H1 (cell line): ENCODE measurements at regions not wholly inside any gene's neighbourhood (a gene's known extent, or its start where the extent isn't known, plus 50 kb on each side); places are given as distances from the start of the nearest gene placed in this dataset.

Experiments used
- CTCF ChIA-PET: fragments of 300-600 bp; sonication (Branson Sonifier 250); formaldehyde crosslinking; loops from one replicate; lab custom pipeline; 2021; ENCODE audit not compliant: partially characterized antibody; lab: Charles Lee
- POLR2A ChIA-PET: fragments of 300-600 bp; sonication (Branson Sonifier 250); formaldehyde crosslinking; loops from one replicate; lab custom pipeline; 2021; ENCODE audit warnings: inconsistent platforms; ENCODE audit not compliant: partially characterized antibody; lab: Charles Lee
- DNase-seq, 2 experiments: peaks; one replicate each; pipeline versions ENCODE4 v3.0.0 to v3.0.0-alpha.2; 2010 to 2022; ENCODE audit warnings: low spot score in 2 of 2, low read depth in 1 of 2, mixed read lengths in 1 of 2
- FAIRE-seq: peaks from 2 replicates; lab custom pipeline; 2011; peaks lifted over from hg19 to GRCh38; lab: Jason Lieb, UNC
- H2AFZ ChIP-seq: 2 replicates; pipeline ENCODE4 v1.8.1; 2012; ENCODE audit warnings: low read length, inconsistent platforms
- H2AK5ac ChIP-seq: 2 replicates; pipeline ENCODE4 v1.6.1; 2013; ENCODE audit warnings: low read depth, low read length
- H2BK120ac ChIP-seq: replicated peaks from 2 replicates; pipeline ENCODE3; 2013; ENCODE audit warnings: low read depth, low read length, inconsistent platforms
- H2BK12ac ChIP-seq: 2 replicates; pipeline ENCODE4 v1.6.1; 2013; ENCODE audit warnings: low read depth, low read length
- H2BK15ac ChIP-seq: 2 replicates; pipeline ENCODE4 v1.6.1; 2013; ENCODE audit warnings: low read length
- H2BK20ac ChIP-seq: 2 replicates; pipeline ENCODE4 v1.6.1; 2013; ENCODE audit warnings: low read length
- H2BK5ac ChIP-seq: 2 replicates; pipeline ENCODE4 v1.6.1; 2013; ENCODE audit warnings: low read depth, low read length
- H3K14ac ChIP-seq: 2 replicates; pipeline ENCODE4 v1.6.1; 2013; ENCODE audit warnings: inconsistent platforms; ENCODE audit not compliant: insufficient read length
- H3K18ac ChIP-seq: 2 replicates; pipeline ENCODE4 v1.6.1; 2013; ENCODE audit warnings: low read length; ENCODE audit errors: extremely low read depth
- H3K23ac ChIP-seq: 2 replicates; pipeline ENCODE4 v1.6.1; 2013; ENCODE audit warnings: inconsistent platforms; ENCODE audit not compliant: insufficient read length
- H3K23me2 ChIP-seq: 2 replicates; pipeline ENCODE4 v1.6.1; 2013; ENCODE audit warnings: low read depth, low read length
- H3K27ac ChIP-seq: 2 replicates; pipeline ENCODE4 v1.6.1; 2011; ENCODE audit warnings: low read depth, low read length, inconsistent platforms
- H3K27me3 ChIP-seq, 4 experiments: replicated peaks in 1 of 4; 1 replicate in 1 of 4; 2 replicates in 3 of 4; pipeline versions ENCODE4 v1.6.1 to v1.8.1; 2011 to 2013; ENCODE audit warnings: low read length in 3 of 4, mild to moderate bottlenecking in 3 of 4, inconsistent platforms in 2 of 4, mixed read lengths in 2 of 4, moderate library complexity in 1 of 4; ENCODE audit not compliant: control insufficient read depth in 3 of 4, insufficient read depth in 3 of 4; ENCODE audit errors: extremely low read depth in 1 of 4
- H3K36me3 ChIP-seq, 4 experiments: 2 replicates each; pipeline versions ENCODE4 v1.6.1 to v1.8.1; 2011 to 2013; ENCODE audit warnings: mild to moderate bottlenecking in 4 of 4, low read length in 3 of 4, moderate library complexity in 2 of 4, control low read depth in 1 of 4, inconsistent platforms in 1 of 4; ENCODE audit not compliant: insufficient read depth in 4 of 4, control insufficient read depth in 2 of 4
- H3K4ac ChIP-seq: replicated peaks from 2 replicates; pipeline ENCODE3; 2013; ENCODE audit warnings: low read length, low read depth, mixed read lengths, inconsistent platforms; ENCODE audit not compliant: insufficient read length
- H3K4me1 ChIP-seq, 4 experiments: replicated peaks in 1 of 4; 1 replicate in 1 of 4; 2 replicates in 3 of 4; pipeline versions ENCODE4 v1.6.1 to v1.8.1; 2011 to 2013; ENCODE audit warnings: low read length in 3 of 4, inconsistent platforms in 2 of 4, mixed read lengths in 1 of 4; ENCODE audit not compliant: insufficient read depth in 4 of 4, control insufficient read depth in 3 of 4
- H3K4me2 ChIP-seq, 2 experiments: 2 replicates each; pipeline versions ENCODE4 v1.6.1 to v1.8.1; 2011 to 2013; ENCODE audit warnings: low read depth in 2 of 2, low read length in 2 of 2, control low read depth in 1 of 2, inconsistent platforms in 1 of 2, mild to moderate bottlenecking in 1 of 2; ENCODE audit not compliant: insufficient read depth in 1 of 2
- H3K4me3 ChIP-seq, 4 experiments: fragments of 200-600, 300-600 bp in 1 of 4; sonication (generic), shearing (Covaris generic), sonication (Bioruptor Twin) in 1 of 4; 2 replicates each; pipeline versions ENCODE4 v1.5.1 to v1.8.1; 2011 to 2016; ENCODE audit warnings: low read length in 4 of 4, low read depth in 3 of 4, control low read depth in 2 of 4, inconsistent platforms in 2 of 4, mild to moderate bottlenecking in 2 of 4, mixed read lengths in 1 of 4, moderate library complexity in 1 of 4; ENCODE audit not compliant: insufficient read depth in 2 of 4; ENCODE audit errors: extremely low read depth in 1 of 4
- H3K56ac ChIP-seq: replicated peaks from 2 replicates; pipeline ENCODE3; 2013; ENCODE audit warnings: low read depth, mild to moderate bottlenecking, mixed read lengths, low read length, inconsistent platforms; ENCODE audit not compliant: insufficient read length
- H3K79me1 ChIP-seq: 2 replicates; pipeline ENCODE4 v1.6.1; 2013; ENCODE audit warnings: low read depth, low read length, control low read depth
- H3K79me2 ChIP-seq, 2 experiments: 2 replicates each; pipeline versions ENCODE4 v1.6.1 to v1.8.1; 2012 to 2013; ENCODE audit warnings: low read length in 2 of 2, mild to moderate bottlenecking in 2 of 2, inconsistent platforms in 1 of 2; ENCODE audit not compliant: insufficient read depth in 2 of 2, control insufficient read depth in 1 of 2
- H3K9ac ChIP-seq, 4 experiments: replicated peaks in 1 of 4; 1 replicate in 1 of 4; 2 replicates in 3 of 4; pipeline versions ENCODE4 v1.6.1 to v1.8.1; 2011 to 2013; ENCODE audit warnings: low read depth in 3 of 4, low read length in 3 of 4, control low read depth in 2 of 4, mild to moderate bottlenecking in 2 of 4, moderate library complexity in 2 of 4, inconsistent platforms in 1 of 4; ENCODE audit errors: extremely low read depth in 1 of 4
- H3K9me3 ChIP-seq, 2 experiments: 2 replicates each; pipeline versions ENCODE4 v1.6.1 to v1.8.1; 2012 to 2013; ENCODE audit warnings: mild to moderate bottlenecking in 2 of 2, moderate library complexity in 2 of 2, control low read depth in 1 of 2, inconsistent platforms in 1 of 2, low read depth in 1 of 2, low read length in 1 of 2, mixed read lengths in 1 of 2; ENCODE audit not compliant: insufficient read depth in 2 of 2
- H4K20me1 ChIP-seq, 2 experiments: replicated peaks in 1 of 2; 2 replicates each; pipeline versions ENCODE3 to v1.8.1; 2011 to 2013; ENCODE audit warnings: inconsistent platforms in 2 of 2, low read length in 2 of 2, mild to moderate bottlenecking in 1 of 2; ENCODE audit not compliant: insufficient read depth in 2 of 2, control insufficient read depth in 1 of 2
- H4K5ac ChIP-seq: 2 replicates; pipeline ENCODE4 v1.6.1; 2013; ENCODE audit warnings: low read length, low read depth, mixed read lengths, inconsistent platforms; ENCODE audit not compliant: insufficient read length
- H4K8ac ChIP-seq: 2 replicates; pipeline ENCODE4 v1.8.0; 2013; ENCODE audit warnings: mild to moderate bottlenecking, moderate library complexity, low read length, inconsistent platforms; ENCODE audit not compliant: insufficient read depth; ENCODE audit errors: extremely low read depth
- H4K91ac ChIP-seq: replicated peaks from 2 replicates; pipeline ENCODE3; 2013; ENCODE audit warnings: low read length, mixed read lengths, inconsistent platforms; ENCODE audit not compliant: insufficient read length
- CHD2 ChIP-seq: IDR thresholded peaks from 2 replicates; pipeline ENCODE4 v1.6.1; 2012; ENCODE audit warnings: low read length, improper control_type of control experiment
- CREB1 ChIP-seq: IDR thresholded peaks from 2 replicates; pipeline ENCODE4 v1.6.1; 2012; ENCODE audit warnings: inconsistent platforms
- EP300 ChIP-seq, 2 experiments: IDR thresholded peaks; 1 replicate in 1 of 2; 2 replicates in 1 of 2; pipeline ENCODE4 v1.6.1; 2011 to 2012; ENCODE audit warnings: low read depth in 2 of 2, low read length in 2 of 2, mild to moderate bottlenecking in 2 of 2, borderline replicate concordance in 1 of 2, inconsistent platforms in 1 of 2, moderate library complexity in 1 of 2
- FOSL1 ChIP-seq: IDR thresholded peaks from 2 replicates; pipeline ENCODE4 v1.6.1; 2011; ENCODE audit warnings: mild to moderate bottlenecking, low read depth, low read length, moderate library complexity; ENCODE audit not compliant: insufficient read depth
- HDAC2 ChIP-seq, 2 experiments: fragments of 300-600 bp in 1 of 2; sonication (generic) in 1 of 2; IDR thresholded peaks; 2 replicates each; pipeline ENCODE4 v1.6.1; 2011 to 2012; ENCODE audit warnings: low read depth in 2 of 2, low read length in 2 of 2, mild to moderate bottlenecking in 2 of 2, moderate library complexity in 2 of 2, borderline replicate concordance in 1 of 2, inconsistent platforms in 1 of 2
- KDM5A ChIP-seq: fragments of 200-600 bp; IDR thresholded peaks from 2 replicates; pipeline ENCODE4 v1.7.1; 2012; ENCODE audit warnings: mild to moderate bottlenecking, low read length, inconsistent platforms, mixed read lengths
- SIN3A ChIP-seq, 2 experiments: IDR thresholded peaks in 1 of 2; conservative IDR thresholded peaks in 1 of 2; 2 replicates each; pipeline ENCODE4 v1.6.1; 2011 to 2012; ENCODE audit warnings: low read length in 2 of 2, improper control_type of control experiment in 1 of 2, low read depth in 1 of 2, mild to moderate bottlenecking in 1 of 2
- SRF ChIP-seq: IDR thresholded peaks from 2 replicates; pipeline ENCODE4 v1.6.1; 2011; ENCODE audit warnings: mild to moderate bottlenecking, low read depth, low read length, moderate library complexity
- WGBS, 2 experiments: shearing (Covaris generic) in 1 of 2; methylation state at CpG; one replicate each; pipeline versions ENCODE4 v1.1.6 to v1.1.7; 2013 to 2015; ENCODE audit warnings: low lambda C conversion rate in 2 of 2, mixed read lengths in 2 of 2, inconsistent platforms in 1 of 2, low coverage in 1 of 2, missing lambda C conversion rate in 1 of 2; ENCODE audit not compliant: insufficient replicate concordance in 2 of 2, insufficient coverage in 1 of 2, insufficient read length in 1 of 2; ENCODE audit errors: extremely low coverage in 1 of 2, missing lambda C conversion rate in 1 of 2; 5-methylcytosine and 5-hydroxymethylcytosine counted together
- TF ChIP-seq, protein P1 (sequence below): IDR thresholded peaks from 2 replicates; pipeline ENCODE4 v1.6.1; 2012; ENCODE audit warnings: inconsistent platforms

DNA sequence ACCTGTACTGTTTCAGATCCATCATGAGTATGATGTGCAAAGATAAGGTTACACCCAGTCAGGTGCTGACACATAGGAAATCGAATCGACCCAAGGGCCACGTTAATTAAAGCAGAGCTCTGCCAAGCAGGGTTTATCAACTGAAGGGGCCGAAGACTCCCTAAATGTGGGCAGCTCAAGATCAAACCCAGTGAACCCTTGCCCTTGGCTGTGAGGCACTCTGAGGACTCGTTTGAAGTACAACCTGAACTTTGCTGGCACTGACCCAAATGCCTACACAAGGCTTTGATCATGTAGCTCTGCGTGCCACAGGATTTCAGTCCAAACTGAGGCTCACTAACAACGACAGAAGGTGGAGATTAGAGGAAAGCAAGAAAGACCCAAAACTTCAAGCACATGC is 352.1 kb downstream of the MTX2 start:
- Histone ChIP-seq H4K20me1 (no peaks in the 10 kb centered on the region), H3K23ac (no peak overlapping the region), H3K4me1 (no peaks in the 10 kb centered on the region), H3K18ac (no peak overlapping the region), H3K14ac (no peak overlapping the region), H3K4me2 (no peak overlapping the region), H4K8ac (no peak overlapping the region), H2BK5ac (no peak overlapping the region), H3K27me3 (no peaks in the 10 kb centered on the region), H4K91ac (no peak overlapping the region), H3K79me1 (no peaks in the 10 kb centered on the region), H2AFZ (no peak overlapping the region), H3K27ac (no peak overlapping the region), H3K4ac (no peak overlapping the region), H2AK5ac (no peak overlapping the region), H3K9ac (no peak overlapping the region), H2BK15ac (no peak overlapping the region), H3K9me3 (no peaks in the 10 kb centered on the region), H3K56ac (no peak overlapping the region), H3K23me2 (no peaks in the 10 kb centered on the region), H3K79me2 (no peaks in the 10 kb centered on the region), H2BK120ac (no peak overlapping the region), H3K36me3 (no peaks in the 10 kb centered on the region), H4K5ac (no peak overlapping the region), H3K4me3 (no peak overlapping the region), H2BK12ac (no peak overlapping the region), H2BK20ac (no peak overlapping the region)
- DNase-seq = no peak
- no peak for FAIRE-seq
- CTCF ChIA-PET = interaction anchor here (0.9 to 2.4 kb wide), 5 partner anchors 18 to 481 kb away, joined by 3 to 8 read pairs (median 4); no protein-coding TSS in a partner anchor
- TF ChIP-seq HDAC2 (IDR thresholded peaks at IDR 0.05; ENCODE audit: borderline replicate concordance in 1 of 2, low read depth in 2 of 2, low read length in 2 of 2) = no peak
- TF ChIP-seq, protein P1, sequence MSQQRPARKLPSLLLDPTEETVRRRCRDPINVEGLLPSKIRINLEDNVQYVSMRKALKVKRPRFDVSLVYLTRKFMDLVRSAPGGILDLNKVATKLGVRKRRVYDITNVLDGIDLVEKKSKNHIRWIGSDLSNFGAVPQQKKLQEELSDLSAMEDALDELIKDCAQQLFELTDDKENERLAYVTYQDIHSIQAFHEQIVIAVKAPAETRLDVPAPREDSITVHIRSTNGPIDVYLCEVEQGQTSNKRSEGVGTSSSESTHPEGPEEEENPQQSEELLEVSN = no peak
- no peak for TF ChIP-seq CREB1
- no peak for TF ChIP-seq KDM5A
- TF ChIP-seq SIN3A (conservative IDR thresholded peaks at IDR 0.05 in 1 of 2, IDR thresholded peaks at IDR 0.05 in 1 of 2; ENCODE audit: low read depth in 1 of 2, low read length in 2 of 2) = no peak
- no peak for TF ChIP-seq CHD2
- no peak for TF ChIP-seq SRF
- TF ChIP-seq FOSL1 = no peak
- TF ChIP-seq EP300 (IDR thresholded peaks at IDR 0.05; ENCODE audit: borderline replicate concordance in 1 of 2, low read depth in 2 of 2, low read length in 2 of 2) = no peak
- 88% methylated on average over 7 of the region's 7 CpGs; no CpG with 5 or more reads in 1 of the 2 experiments for WGBS, 2 experiments
- POLR2A ChIA-PET = no interaction called here
